ENCODE measurements at regions not wholly inside any gene's neighbourhood (a gene's known extent, or its start where the extent isn't known, plus 50 kb on each side); places are given as distances from the start of the nearest gene placed in this dataset.

DNA sequence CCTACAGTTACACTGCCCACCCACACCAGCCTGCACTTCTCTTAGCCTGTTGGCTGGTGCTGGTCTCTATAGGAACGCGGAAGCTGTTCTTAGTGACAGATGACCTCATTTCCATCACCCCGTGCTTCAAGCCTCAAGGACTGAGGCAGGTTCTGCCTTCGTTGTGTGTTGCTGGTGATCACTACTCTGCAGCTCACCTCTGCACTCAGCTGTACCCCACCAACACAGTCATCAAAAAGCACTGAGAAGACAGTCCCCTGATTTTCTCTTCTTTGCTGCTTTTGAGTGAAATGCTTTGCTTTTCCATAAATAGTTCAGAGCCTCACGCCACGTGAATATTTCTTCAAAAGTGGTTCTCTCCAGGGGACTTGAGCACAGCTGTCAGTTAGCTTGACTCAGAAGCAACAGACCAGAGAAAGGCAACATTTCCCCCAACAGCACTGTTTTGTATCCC is 225.7 kb upstream of the CCDC150 start:
- no peaks in the 10 kb centered on the region for H3K9me3 ChIP-seq
- no peak overlapping the region for H3K27ac ChIP-seq
- no peaks in the 10 kb centered on the region for H3K36me3 ChIP-seq
- intact Hi-C loops (cut with DNase I) = no loop called here
- WGBS, 2 donors = 32 to 44% methylated on average over 6 of the region's 6 CpGs
- H3K4me1 ChIP-seq = no peaks in the 10 kb centered on the region
- H3K4me3 ChIP-seq (replicated peaks in 1 of 3) = no peak overlapping the region
- DNase-seq = peak in 1 of 2 donors; percentile 3
- no peaks in the 10 kb centered on the region for H3K27me3 ChIP-seq
- TF ChIP-seq, protein P1, sequence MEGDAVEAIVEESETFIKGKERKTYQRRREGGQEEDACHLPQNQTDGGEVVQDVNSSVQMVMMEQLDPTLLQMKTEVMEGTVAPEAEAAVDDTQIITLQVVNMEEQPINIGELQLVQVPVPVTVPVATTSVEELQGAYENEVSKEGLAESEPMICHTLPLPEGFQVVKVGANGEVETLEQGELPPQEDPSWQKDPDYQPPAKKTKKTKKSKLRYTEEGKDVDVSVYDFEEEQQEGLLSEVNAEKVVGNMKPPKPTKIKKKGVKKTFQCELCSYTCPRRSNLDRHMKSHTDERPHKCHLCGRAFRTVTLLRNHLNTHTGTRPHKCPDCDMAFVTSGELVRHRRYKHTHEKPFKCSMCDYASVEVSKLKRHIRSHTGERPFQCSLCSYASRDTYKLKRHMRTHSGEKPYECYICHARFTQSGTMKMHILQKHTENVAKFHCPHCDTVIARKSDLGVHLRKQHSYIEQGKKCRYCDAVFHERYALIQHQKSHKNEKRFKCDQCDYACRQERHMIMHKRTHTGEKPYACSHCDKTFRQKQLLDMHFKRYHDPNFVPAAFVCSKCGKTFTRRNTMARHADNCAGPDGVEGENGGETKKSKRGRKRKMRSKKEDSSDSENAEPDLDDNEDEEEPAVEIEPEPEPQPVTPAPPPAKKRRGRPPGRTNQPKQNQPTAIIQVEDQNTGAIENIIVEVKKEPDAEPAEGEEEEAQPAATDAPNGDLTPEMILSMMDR (IDR thresholded peaks at IDR 0.05) = no peak
- no peak for TF ChIP-seq POLR2A (IDR thresholded peaks at IDR 0.05)

DNA sequence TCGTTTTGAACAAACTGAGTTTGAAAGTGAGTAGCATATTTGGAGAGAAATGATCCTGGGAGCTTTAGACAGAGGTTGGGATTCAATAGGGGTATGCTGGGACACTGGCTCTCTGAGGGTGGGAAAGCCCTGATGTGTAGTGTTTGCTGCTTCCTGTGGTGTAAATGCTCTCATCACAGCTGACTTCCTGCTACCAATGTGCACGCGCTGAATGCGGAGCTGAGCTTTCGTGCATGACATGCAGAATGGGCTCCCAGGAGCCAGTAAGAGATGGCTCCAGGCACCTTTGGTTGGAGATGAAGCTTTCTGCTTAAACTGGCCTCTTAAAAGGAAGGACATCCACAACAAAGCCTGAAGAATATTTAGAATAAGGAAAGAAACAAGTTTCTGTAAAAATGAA is 224.1 kb upstream of the CCDC150 start:
- no peaks in the 10 kb centered on the region for H3K9me3 ChIP-seq
- no peak overlapping the region for H3K27ac ChIP-seq
- TF ChIP-seq, protein P1 (IDR thresholded peaks at IDR 0.05) = no peak
- TF ChIP-seq POLR2A (IDR thresholded peaks at IDR 0.05) = no peak
- no peak for DNase-seq
- WGBS, 2 donors = 64 to 69% methylated on average over 5 of the region's 5 CpGs
- H3K36me3 ChIP-seq = no peaks in the 10 kb centered on the region
- H3K4me3 ChIP-seq (replicated peaks in 1 of 3) = no peak overlapping the region
- no peaks in the 10 kb centered on the region for H3K27me3 ChIP-seq
- H3K4me1 ChIP-seq = no peaks in the 10 kb centered on the region
- intact Hi-C loops (cut with DNase I) = no loop called here

DNA sequence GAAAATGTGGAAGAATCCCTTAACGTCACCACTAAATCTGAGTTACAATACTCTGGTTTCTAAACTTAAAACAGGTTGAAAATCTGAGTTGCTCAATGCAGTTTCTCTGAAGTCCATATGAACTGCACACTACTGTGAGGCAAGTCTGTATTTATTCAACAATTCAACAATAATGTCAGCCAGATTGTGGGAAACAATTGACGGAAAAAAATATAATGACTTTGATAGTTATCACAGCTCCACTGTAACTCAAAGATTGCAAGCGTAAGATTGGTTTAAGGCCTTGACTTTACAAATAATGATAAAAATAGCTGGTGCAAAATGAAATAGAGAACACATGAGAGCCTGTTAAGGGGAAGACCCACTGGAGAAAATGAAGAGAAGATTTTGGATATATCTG is 219.4 kb upstream of the CCDC150 start:
- H3K27me3 ChIP-seq = no peaks in the 10 kb centered on the region
- no peaks in the 10 kb centered on the region for H3K4me1 ChIP-seq
- intact Hi-C loops (cut with DNase I) = no loop called here
- H3K4me3 ChIP-seq (replicated peaks in 1 of 3) = no peak overlapping the region
- no peak for DNase-seq
- H3K36me3 ChIP-seq = no peaks in the 10 kb centered on the region
- TF ChIP-seq, protein P1 (IDR thresholded peaks at IDR 0.05) = no peak
- TF ChIP-seq POLR2A (IDR thresholded peaks at IDR 0.05) = no peak
- 83 to 84% methylated on average over 3 of the region's 3 CpGs for WGBS, 2 donors
- no peak overlapping the region for H3K27ac ChIP-seq
- H3K9me3 ChIP-seq = no peaks in the 10 kb centered on the region

DNA sequence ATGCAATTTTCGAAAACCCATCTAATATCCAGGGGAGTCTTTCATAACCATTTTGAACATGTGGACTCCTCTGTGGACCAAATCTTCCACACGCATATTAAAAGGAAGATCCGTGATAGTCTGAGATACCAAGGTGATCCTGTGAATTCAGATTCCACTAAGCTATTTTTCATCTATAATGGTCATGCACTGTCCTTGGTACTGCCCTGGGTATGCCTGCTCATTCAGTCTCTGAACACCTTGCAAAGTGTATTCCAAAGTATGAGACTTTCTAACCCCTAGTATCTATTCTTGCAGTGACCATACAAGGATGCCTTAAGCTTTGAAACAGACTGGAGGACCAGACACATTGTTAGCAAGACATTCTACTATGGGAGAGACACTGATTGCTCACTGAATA is 217.6 kb upstream of the CCDC150 start:
- no peaks in the 10 kb centered on the region for H3K4me1 ChIP-seq
- no peaks in the 10 kb centered on the region for H3K36me3 ChIP-seq
- no peak overlapping the region for H3K27ac ChIP-seq
- no peaks in the 10 kb centered on the region for H3K27me3 ChIP-seq
- no peaks in the 10 kb centered on the region for H3K9me3 ChIP-seq
- intact Hi-C loops (cut with DNase I) = no loop called here
- no peak for TF ChIP-seq POLR2A (IDR thresholded peaks at IDR 0.05)
- TF ChIP-seq, protein P1 (IDR thresholded peaks at IDR 0.05) = no peak
- H3K4me3 ChIP-seq (replicated peaks in 1 of 3) = no peak overlapping the region
- WGBS, 2 donors = 91 to 100% methylated on average over 3 of the region's 3 CpGs
- DNase-seq = no peak

DNA sequence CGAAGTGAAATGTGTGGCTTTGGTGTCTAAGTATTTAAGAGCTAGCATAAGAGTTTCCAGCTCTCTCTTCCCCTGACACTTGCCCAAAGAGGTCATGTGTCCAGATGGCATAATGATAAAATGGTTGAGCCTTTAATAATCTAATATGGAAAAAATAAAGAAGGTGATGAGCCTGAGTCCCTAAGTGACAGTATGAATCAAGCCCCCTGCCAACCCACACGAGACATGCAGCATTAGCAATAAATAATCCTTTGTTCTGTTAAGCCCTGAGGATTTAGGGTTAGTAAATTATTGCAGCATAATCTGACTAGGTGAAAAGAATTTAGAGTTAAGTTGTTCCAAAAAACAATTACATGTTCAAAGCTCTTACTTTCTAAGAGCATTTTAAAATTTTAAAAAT is 217.2 kb upstream of the CCDC150 start:
- Histone ChIP-seq H3K27me3 (no peaks in the 10 kb centered on the region), H3K9me3 (no peaks in the 10 kb centered on the region), H3K4me3 (replicated peaks in 1 of 3) (no peak overlapping the region), H3K36me3 (no peaks in the 10 kb centered on the region), H3K4me1 (no peaks in the 10 kb centered on the region), H3K27ac (no peak overlapping the region)
- TF ChIP-seq, protein P1 (IDR thresholded peaks at IDR 0.05) = no peak
- no peak for TF ChIP-seq POLR2A (IDR thresholded peaks at IDR 0.05)
- DNase-seq = no peak
- intact Hi-C loops (cut with DNase I) = no loop called here
- WGBS, 2 donors = 88 to 93% methylated on average over 2 of the region's 2 CpGs

Measured in thyroid gland (tissue), 4 donors.